Spleen (tissue), 11 donors: ENCODE measurements at regions not wholly inside any gene's neighbourhood (a gene's known extent, or its start where the extent isn't known, plus 50 kb on each side); places are given as distances from the start of the nearest gene placed in this dataset.

Experiments used
- DNase-seq: peaks from one replicate; pipeline ENCODE4 v3.0.0-alpha.2; 2020
- H3K27ac ChIP-seq, 8 donors: fragments of 200-600 bp; sonication (generic) in 7 of 8; 1 replicate in 4 of 8; 2 replicates in 4 of 8; pipeline versions ENCODE4 v1.5.0 to v1.8.0; 2016 to 2021; ENCODE audit warnings: inconsistent platforms in 4 of 8, mild to moderate bottlenecking in 4 of 8, moderate library complexity in 1 of 8
- H3K27me3 ChIP-seq, 7 donors: fragments of 200-600 bp; sonication (generic) in 6 of 7; replicated peaks in 1 of 7; 1 replicate in 4 of 7; 2 replicates in 3 of 7; pipeline versions ENCODE4 v1.5.0 to v1.8.0; 2016 to 2021; ENCODE audit warnings: inconsistent platforms in 3 of 7, mild to moderate bottlenecking in 1 of 7
- H3K36me3 ChIP-seq, 6 donors: fragments of 200-600 bp; sonication (generic) in 5 of 6; 1 replicate in 4 of 6; 2 replicates in 2 of 6; pipeline versions ENCODE4 v1.5.0 to v1.8.0; 2016 to 2021; ENCODE audit warnings: inconsistent platforms in 2 of 6
- H3K4me1 ChIP-seq, 6 donors: fragments of 200-600 bp; sonication (generic) in 5 of 6; 1 replicate in 3 of 6; 2 replicates in 3 of 6; pipeline versions ENCODE4 v1.5.0 to v1.8.0; 2016 to 2021; ENCODE audit warnings: inconsistent platforms in 3 of 6
- H3K4me3 ChIP-seq, 8 donors: fragments of 200-600 bp; sonication (generic) in 7 of 8; 1 replicate in 4 of 8; 2 replicates in 4 of 8; pipeline versions ENCODE4 v1.5.0 to v1.8.0; 2016 to 2021; ENCODE audit warnings: inconsistent platforms in 4 of 8, mild to moderate bottlenecking in 4 of 8, moderate library complexity in 2 of 8
- H3K9me3 ChIP-seq, 8 donors: fragments of 200-600 bp; sonication (generic) in 7 of 8; 1 replicate in 4 of 8; 2 replicates in 4 of 8; pipeline versions ENCODE4 v1.5.0 to v1.8.0; 2016 to 2021; ENCODE audit warnings: inconsistent platforms in 4 of 8
- CTCF ChIP-seq, 11 experiments: fragments of 200-600 bp in 7 of 11; fragments of 450-650 bp in 4 of 11; sonication (generic) in 4 of 11; IDR thresholded peaks in 8 of 11; conservative IDR thresholded peaks in 3 of 11; 1 replicate in 7 of 11; 2 replicates in 4 of 11; pipeline versions ENCODE4 v1.4.0 to v1.8.0; 2016 to 2021; ENCODE audit warnings: antibody characterized with exemption in 11 of 11, inconsistent platforms in 4 of 11, mild to moderate bottlenecking in 1 of 11
- POLR2A ChIP-seq, 3 donors: fragments of 450-650 bp; IDR thresholded peaks; one replicate each; pipeline ENCODE4 v1.5.1; 2017; ENCODE audit warnings: antibody characterized with exemption in 3 of 3, mild to moderate bottlenecking in 1 of 3
- POLR2AphosphoS5 ChIP-seq, 3 donors: sonication (generic); formaldehyde crosslinking; IDR thresholded peaks; one replicate each; pipeline ENCODE4 v1.5.1; 2017; ENCODE audit warnings: antibody characterized with exemption in 3 of 3
- WGBS, 5 donors: extraction: QIAGEN DNeasy Blood & Tissue Kit in 3 of 5; methylation state at CpG; one replicate each; pipeline versions ENCODE4 v1.1.5 to v1.1.7; 2013 to 2018; 5-methylcytosine and 5-hydroxymethylcytosine counted together
- intact Hi-C: fragments of 100-400 bp; cut with DNase I; formaldehyde crosslinking; loops from one replicate; pipeline ENCODE4 v1.15.0; 2023; ENCODE audit warnings: low total_unique reads
- donor health status: healthy with polysubstance abuse.
- donor health status: DM: no; HTN: no; CAD: no; lungs with moderate emphysema.
- donor health status: DM: no; HTN: no; CAD: no.
- donor health status: Bipolar disorder and iron deficiency.
- donor health status: healthy.
- donor health status: DM: no; HTN: no; CAD: no.
- donor health status: DM: yes; HTN: yes; CAD: no.

GRCh38 chr11:91170711-91171110, 947.9 kb upstream of the CHORDC1 start:
- no peak overlapping the region for H3K4me3 ChIP-seq
- TF ChIP-seq POLR2AphosphoS5 (IDR thresholded peaks at IDR 0.05) (no peak), CTCF (IDR thresholded peaks at IDR 0.05 in 8 of 11, conservative IDR thresholded peaks at IDR 0.05 in 3 of 11) (no peak), POLR2A (IDR thresholded peaks at IDR 0.05) (no peak)
- H3K27me3 ChIP-seq, result no peaks in the 10 kb centered on the region
- intact Hi-C loops, result no loop called here
- no peak for DNase-seq
- H3K27ac ChIP-seq, result no peak overlapping the region
- H3K4me1 ChIP-seq, result no peaks in the 10 kb centered on the region
- peaks cover 0 to 6% (median 0%) of the 10 kb centered on the region in 8 donors for H3K9me3 ChIP-seq
- no peaks in the 10 kb centered on the region for H3K36me3 ChIP-seq

GRCh38 chr11:91164452-91164822, 941.6 kb upstream of the CHORDC1 start:
- whole genome bisulfite sequencing, 5 donors, result 71 to 89% (median 81%) methylated on average over 3 of the region's 3 CpGs
- intact Hi-C loops, result no loop called here

GRCh38 chr11:91163619-91164451, 941.0 kb upstream of the CHORDC1 start:
- Histone ChIP-seq H3K4me1 (peaks cover 0 to 9% (median 0%) of the 10 kb centered on the region in 6 donors), H3K27me3 (no peaks in the 10 kb centered on the region), H3K27ac (no peak overlapping the region), H3K9me3 (no peaks in the 10 kb centered on the region), H3K4me3 (no peak overlapping the region), H3K36me3 (no peaks in the 10 kb centered on the region)
- intact Hi-C loops, result no loop called here
- TF ChIP-seq POLR2AphosphoS5 (IDR thresholded peaks at IDR 0.05) (no peak), POLR2A (IDR thresholded peaks at IDR 0.05) (no peak), CTCF (IDR thresholded peaks at IDR 0.05 in 8 of 11, conservative IDR thresholded peaks at IDR 0.05 in 3 of 11) (no peak)
- no peak for DNase-seq
- 37 to 70% (median 56%) methylated on average over 2 of the region's 2 CpGs for WGBS, 5 donors

More at GRCh38 chr11:91164452-91164822, 941.6 kb upstream of the CHORDC1 start:
- Histone ChIP-seq H3K36me3 (no peaks in the 10 kb centered on the region), H3K4me3 (no peak overlapping the region), H3K27ac (no peak overlapping the region), H3K4me1 (peaks cover 0 to 9% (median 0%) of the 10 kb centered on the region in 6 donors), H3K9me3 (no peaks in the 10 kb centered on the region), H3K27me3 (no peaks in the 10 kb centered on the region)
- TF ChIP-seq POLR2AphosphoS5 (IDR thresholded peaks at IDR 0.05), result no peak
- no peak for TF ChIP-seq CTCF (IDR thresholded peaks at IDR 0.05 in 8 of 11, conservative IDR thresholded peaks at IDR 0.05 in 3 of 11)
- TF ChIP-seq POLR2A (IDR thresholded peaks at IDR 0.05), result no peak
- DNase-seq, result no peak

- TF ChIP-seq CTCF (IDR thresholded peaks at IDR 0.05 in 8 of 11, conservative IDR thresholded peaks at IDR 0.05 in 3 of 11) (no peak), POLR2AphosphoS5 (IDR thresholded peaks at IDR 0.05) (no peak), POLR2A (IDR thresholded peaks at IDR 0.05) (no peak)
- Histone ChIP-seq H3K4me3 (no peak overlapping the region), H3K27ac (no peak overlapping the region), H3K27me3 (no peaks in the 10 kb centered on the region), H3K9me3 (peaks cover 0 to under 1% (median 0%) of the 10 kb centered on the region in 8 donors), H3K36me3 (no peaks in the 10 kb centered on the region), H3K4me1 (peaks cover 0 to 9% (median 0%) of the 10 kb centered on the region in 6 donors)
- no peak for DNase-seq
- intact Hi-C loops, result no loop called here
- 75 to 88% (median 79%) methylated on average over 1 of the region's 1 CpG for WGBS, 5 donors
These were observed 937.8 kb upstream of the CHORDC1 start for GRCh38 chr11:91160661-91161060.
